ENCODE measurements at regions not wholly inside any gene's neighbourhood (a gene's known extent, or its start where the extent isn't known, plus 50 kb on each side); places are given as distances from the start of the nearest gene placed in this dataset.
A peak's percentile ranks its signal among the peaks of the same experiment; 100 is the strongest.

DNA sequence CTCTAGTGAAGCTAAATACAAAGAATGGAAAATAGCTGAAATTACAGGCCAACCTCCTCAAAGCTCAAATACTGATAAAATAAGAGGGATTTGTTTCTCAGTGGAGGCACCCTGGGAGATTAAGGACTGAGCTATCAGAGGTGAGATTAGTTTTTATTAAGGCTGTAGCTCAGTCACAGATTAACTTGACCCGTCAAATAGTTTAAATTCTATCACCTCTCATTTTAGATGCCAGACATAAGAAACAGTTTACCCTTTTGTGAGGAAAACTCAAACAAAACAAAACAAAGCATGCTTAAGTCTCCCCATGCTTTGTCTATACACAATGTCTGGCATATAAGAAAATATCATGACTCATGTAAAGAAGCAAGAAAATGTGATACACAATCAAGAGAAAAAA, 208.3 kb upstream of the PMFBP1 start:
- H3K9me2 ChIP-seq (ENCODE audit: insufficient read depth, low read length), result no peaks in the 10 kb centered on the region
- no peak overlapping the region for H3K4me2 ChIP-seq (ENCODE audit: low read length)
- TF ChIP-seq, protein P1, sequence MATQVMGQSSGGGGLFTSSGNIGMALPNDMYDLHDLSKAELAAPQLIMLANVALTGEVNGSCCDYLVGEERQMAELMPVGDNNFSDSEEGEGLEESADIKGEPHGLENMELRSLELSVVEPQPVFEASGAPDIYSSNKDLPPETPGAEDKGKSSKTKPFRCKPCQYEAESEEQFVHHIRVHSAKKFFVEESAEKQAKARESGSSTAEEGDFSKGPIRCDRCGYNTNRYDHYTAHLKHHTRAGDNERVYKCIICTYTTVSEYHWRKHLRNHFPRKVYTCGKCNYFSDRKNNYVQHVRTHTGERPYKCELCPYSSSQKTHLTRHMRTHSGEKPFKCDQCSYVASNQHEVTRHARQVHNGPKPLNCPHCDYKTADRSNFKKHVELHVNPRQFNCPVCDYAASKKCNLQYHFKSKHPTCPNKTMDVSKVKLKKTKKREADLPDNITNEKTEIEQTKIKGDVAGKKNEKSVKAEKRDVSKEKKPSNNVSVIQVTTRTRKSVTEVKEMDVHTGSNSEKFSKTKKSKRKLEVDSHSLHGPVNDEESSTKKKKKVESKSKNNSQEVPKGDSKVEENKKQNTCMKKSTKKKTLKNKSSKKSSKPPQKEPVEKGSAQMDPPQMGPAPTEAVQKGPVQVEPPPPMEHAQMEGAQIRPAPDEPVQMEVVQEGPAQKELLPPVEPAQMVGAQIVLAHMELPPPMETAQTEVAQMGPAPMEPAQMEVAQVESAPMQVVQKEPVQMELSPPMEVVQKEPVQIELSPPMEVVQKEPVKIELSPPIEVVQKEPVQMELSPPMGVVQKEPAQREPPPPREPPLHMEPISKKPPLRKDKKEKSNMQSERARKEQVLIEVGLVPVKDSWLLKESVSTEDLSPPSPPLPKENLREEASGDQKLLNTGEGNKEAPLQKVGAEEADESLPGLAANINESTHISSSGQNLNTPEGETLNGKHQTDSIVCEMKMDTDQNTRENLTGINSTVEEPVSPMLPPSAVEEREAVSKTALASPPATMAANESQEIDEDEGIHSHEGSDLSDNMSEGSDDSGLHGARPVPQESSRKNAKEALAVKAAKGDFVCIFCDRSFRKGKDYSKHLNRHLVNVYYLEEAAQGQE (IDR thresholded peaks at IDR 0.05; ENCODE audit: borderline replicate concordance), result no peak
- TF ChIP-seq POLR2AphosphoS5 (IDR thresholded peaks at IDR 0.05), result no peak
- TF ChIP-seq MXI1 (conservative IDR thresholded peaks at IDR 0.05; ENCODE audit: poor library complexity, severe bottlenecking), result no peak
- no peak for TF ChIP-seq RAD21 (conservative IDR thresholded peaks at IDR 0.05)
- no peak for TF ChIP-seq EP300 (conservative IDR thresholded peaks at IDR 0.05; ENCODE audit: poor library complexity, severe bottlenecking)
- no peak for TF ChIP-seq SMC3 (conservative IDR thresholded peaks at IDR 0.05; ENCODE audit: poor library complexity)
- TF ChIP-seq, protein P2, sequence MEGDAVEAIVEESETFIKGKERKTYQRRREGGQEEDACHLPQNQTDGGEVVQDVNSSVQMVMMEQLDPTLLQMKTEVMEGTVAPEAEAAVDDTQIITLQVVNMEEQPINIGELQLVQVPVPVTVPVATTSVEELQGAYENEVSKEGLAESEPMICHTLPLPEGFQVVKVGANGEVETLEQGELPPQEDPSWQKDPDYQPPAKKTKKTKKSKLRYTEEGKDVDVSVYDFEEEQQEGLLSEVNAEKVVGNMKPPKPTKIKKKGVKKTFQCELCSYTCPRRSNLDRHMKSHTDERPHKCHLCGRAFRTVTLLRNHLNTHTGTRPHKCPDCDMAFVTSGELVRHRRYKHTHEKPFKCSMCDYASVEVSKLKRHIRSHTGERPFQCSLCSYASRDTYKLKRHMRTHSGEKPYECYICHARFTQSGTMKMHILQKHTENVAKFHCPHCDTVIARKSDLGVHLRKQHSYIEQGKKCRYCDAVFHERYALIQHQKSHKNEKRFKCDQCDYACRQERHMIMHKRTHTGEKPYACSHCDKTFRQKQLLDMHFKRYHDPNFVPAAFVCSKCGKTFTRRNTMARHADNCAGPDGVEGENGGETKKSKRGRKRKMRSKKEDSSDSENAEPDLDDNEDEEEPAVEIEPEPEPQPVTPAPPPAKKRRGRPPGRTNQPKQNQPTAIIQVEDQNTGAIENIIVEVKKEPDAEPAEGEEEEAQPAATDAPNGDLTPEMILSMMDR (IDR thresholded peaks at IDR 0.05; ENCODE audit: poor library complexity, severe bottlenecking), result no peak
- TF ChIP-seq TAF1 (IDR thresholded peaks at IDR 0.05; ENCODE audit: low read depth), result no peak
- no peak for TF ChIP-seq EZH2 (IDR thresholded peaks at IDR 0.05; ENCODE audit: borderline replicate concordance, insufficient read depth, low read length, poor library complexity, severe bottlenecking)
- no peaks in the 10 kb centered on the region for H3K79me2 ChIP-seq (replicated peaks; ENCODE audit: insufficient read depth, low read length)
- no peak overlapping the region for H3K4me3 ChIP-seq (ENCODE audit: low read length)
- H3F3A ChIP-seq (ENCODE audit: insufficient read depth, low read length, poor library complexity, severe bottlenecking), result no peaks in the 10 kb centered on the region
- no peaks in the 10 kb centered on the region for H4K20me1 ChIP-seq (ENCODE audit: insufficient read depth)
- no peak overlapping the region for H3K27ac ChIP-seq (ENCODE audit: low read length)
- H3K36me3 ChIP-seq (ENCODE audit: insufficient read depth, low read length), result no peaks in the 10 kb centered on the region
- no peak overlapping the region for H2AFZ ChIP-seq (ENCODE audit: low read depth, low read length)
- H3K9ac ChIP-seq (ENCODE audit: low read length), result no peak overlapping the region
- no peaks in the 10 kb centered on the region for H3K9me3 ChIP-seq (ENCODE audit: low read length)
- H3K27me3 ChIP-seq (ENCODE audit: insufficient read depth, low read depth, low read length), result no peaks in the 10 kb centered on the region

DNA sequence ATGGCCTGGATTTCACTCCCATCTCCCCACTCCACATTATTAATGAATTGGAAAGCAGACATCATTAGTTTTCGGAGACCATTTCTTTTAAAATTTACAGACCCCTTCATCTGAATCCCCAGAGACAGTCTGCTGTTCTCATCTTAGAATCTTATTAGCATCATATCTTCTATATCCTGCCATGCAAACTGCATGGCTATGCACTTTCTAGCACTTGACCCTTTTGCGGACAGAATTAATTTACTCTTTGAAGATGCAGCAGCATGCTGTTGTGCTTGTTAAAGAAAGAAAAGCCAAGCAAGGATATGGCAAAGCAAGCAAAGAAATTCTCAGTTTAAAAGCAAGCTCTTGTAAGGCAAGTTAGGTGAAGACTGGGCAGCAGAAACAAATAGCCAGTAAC, 201.2 kb upstream of the PMFBP1 start:
- no peak overlapping the region for H3K9ac ChIP-seq (ENCODE audit: low read length)
- no peak overlapping the region for H3K4me2 ChIP-seq (ENCODE audit: low read length)
- H3F3A ChIP-seq (ENCODE audit: insufficient read depth, low read length, poor library complexity, severe bottlenecking), result peaks cover 8% of the 10 kb centered on the region
- no peaks in the 10 kb centered on the region for H3K36me3 ChIP-seq (ENCODE audit: insufficient read depth, low read length)
- no peak overlapping the region for H2AFZ ChIP-seq (ENCODE audit: low read depth, low read length)
- no peak overlapping the region for H3K4me3 ChIP-seq (ENCODE audit: low read length)
- no peaks in the 10 kb centered on the region for H3K9me3 ChIP-seq (ENCODE audit: low read length)
- no peaks in the 10 kb centered on the region for H3K79me2 ChIP-seq (replicated peaks; ENCODE audit: insufficient read depth, low read length)
- no peaks in the 10 kb centered on the region for H3K27me3 ChIP-seq (ENCODE audit: insufficient read depth, low read depth, low read length)
- TF ChIP-seq MXI1 (conservative IDR thresholded peaks at IDR 0.05; ENCODE audit: poor library complexity, severe bottlenecking), result no peak
- H4K20me1 ChIP-seq (ENCODE audit: insufficient read depth), result no peaks in the 10 kb centered on the region
- peak overlapping the region; percentile 62 for H3K27ac ChIP-seq (ENCODE audit: low read length)
- no peaks in the 10 kb centered on the region for H3K9me2 ChIP-seq (ENCODE audit: insufficient read depth, low read length)
